PC-9 (cell line): ENCODE measurements at regions not wholly inside any gene's neighbourhood (a gene's known extent, or its start where the extent isn't known, plus 50 kb on each side); places are given as distances from the start of the nearest gene placed in this dataset.

Experiments used
- CTCF ChIP-seq: fragments of 200-600 bp; sonication (generic); conservative IDR thresholded peaks from 2 replicates; pipeline ENCODE4 v1.6.1; 2017; ENCODE audit warnings: mixed run types, antibody characterized with exemption, mild to moderate bottlenecking, moderate library complexity
- EZH2 ChIP-seq: fragments of 200-600 bp; sonication (generic); IDR thresholded peaks from 2 replicates; pipeline ENCODE4 v1.8.0; 2017; ENCODE audit warnings: antibody characterized with exemption, low read depth

- TF ChIP-seq EZH2 = no peak
- no peak for TF ChIP-seq CTCF
These were observed 129.4 kb upstream of the BASP1 start for GRCh38 chr5:17088051-17088450.
